ENCODE measurements at regions not wholly inside any gene's neighbourhood (a gene's known extent, or its start where the extent isn't known, plus 50 kb on each side); places are given as distances from the start of the nearest gene placed in this dataset.

DNA sequence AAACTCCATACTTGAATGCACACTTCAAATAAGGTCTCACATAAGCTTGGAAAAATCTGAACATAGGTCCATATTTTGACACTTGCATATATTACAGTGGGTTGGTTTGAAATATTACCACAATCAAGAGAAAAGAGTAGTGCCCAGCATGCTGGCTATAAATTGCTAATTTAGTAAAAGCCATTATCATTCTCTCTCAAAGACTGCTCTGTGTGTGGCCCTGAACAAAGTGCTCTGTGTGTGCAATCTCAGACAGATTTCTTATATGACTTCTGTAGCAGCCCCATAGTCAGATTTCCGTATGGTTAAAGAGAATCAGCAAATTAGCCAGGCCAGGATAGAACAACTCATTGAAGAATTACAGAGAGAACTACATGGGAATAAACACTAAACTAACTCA lies 78.2 kb downstream of the LIG4 start:
- no peak overlapping the region for H3K27ac ChIP-seq
- H3K4me1 ChIP-seq: no peaks in the 10 kb centered on the region
- H3K27me3 ChIP-seq: no peaks in the 10 kb centered on the region
- ATAC-seq: no peak
- no peaks in the 10 kb centered on the region for H3K9me3 ChIP-seq
- no peak for DNase-seq
- intact Hi-C loops (cut with DNase I): no loop called here
- TF ChIP-seq CTCF (IDR thresholded peaks at IDR 0.05): no peak
- H3K36me3 ChIP-seq: no peaks in the 10 kb centered on the region
- no peak overlapping the region for H3K4me3 ChIP-seq

GRCh38 chr13:108127406-108127805 lies 87.9 kb downstream of the LIG4 start:
- intact Hi-C loops (cut with DNase I): no loop called here
- H3K27me3 ChIP-seq: no peaks in the 10 kb centered on the region
- DNase-seq (no peak), ATAC-seq (no peak)
- H3K4me3 ChIP-seq: no peak overlapping the region
- H3K36me3 ChIP-seq: no peaks in the 10 kb centered on the region
- H3K27ac ChIP-seq: no peak overlapping the region
- no peak for TF ChIP-seq CTCF (IDR thresholded peaks at IDR 0.05)
- H3K4me1 ChIP-seq: no peaks in the 10 kb centered on the region
- no peaks in the 10 kb centered on the region for H3K9me3 ChIP-seq

DNA sequence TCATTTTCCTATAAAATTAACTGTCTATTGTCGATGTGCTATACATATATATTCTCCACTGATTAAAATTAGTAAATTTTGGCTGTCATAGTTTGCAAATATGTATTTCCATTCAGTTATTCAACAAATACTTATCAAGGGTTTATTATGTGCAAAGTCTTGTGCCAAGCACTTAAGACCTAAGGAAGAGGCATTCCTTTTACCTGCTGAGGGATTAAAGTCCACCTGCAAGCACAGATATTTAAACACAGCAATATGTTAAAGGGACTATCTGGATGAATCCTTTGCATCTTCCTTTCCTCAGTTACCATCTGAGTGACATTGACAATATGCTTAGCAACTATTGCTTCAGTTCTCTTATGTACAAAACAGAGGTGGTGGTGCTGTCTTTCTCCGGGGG lies 89.3 kb downstream of the LIG4 start:
- DNase-seq (no peak), ATAC-seq (no peak)
- Histone ChIP-seq H3K9me3 (no peaks in the 10 kb centered on the region), H3K36me3 (no peaks in the 10 kb centered on the region), H3K27ac (no peak overlapping the region), H3K4me1 (no peaks in the 10 kb centered on the region), H3K4me3 (no peak overlapping the region), H3K27me3 (no peaks in the 10 kb centered on the region)
- no peak for TF ChIP-seq CTCF (IDR thresholded peaks at IDR 0.05)
- intact Hi-C loops (cut with DNase I): no loop called here

DNA sequence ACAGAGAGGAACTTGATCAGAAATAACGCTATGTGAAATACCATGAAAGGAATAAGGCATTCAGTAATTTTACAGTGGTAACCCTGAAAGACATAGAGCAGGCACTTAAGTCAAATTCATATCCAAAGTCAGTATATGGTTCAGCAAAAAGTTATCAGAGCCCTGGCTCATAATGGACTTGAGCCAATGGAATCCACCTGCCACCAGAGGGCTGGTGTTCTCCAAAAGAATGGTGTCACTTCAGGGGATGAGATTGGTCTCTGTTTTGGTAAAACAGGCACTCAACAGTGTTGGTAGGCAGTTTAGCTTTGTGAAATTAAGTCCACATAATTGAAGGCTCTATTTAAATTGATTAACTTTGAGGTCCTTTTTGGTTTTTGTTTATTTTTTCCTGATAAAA lies 93.9 kb downstream of the LIG4 start:
- ATAC-seq (no peak), DNase-seq (no peak)
- no peaks in the 10 kb centered on the region for H3K4me1 ChIP-seq
- no peak for TF ChIP-seq CTCF (IDR thresholded peaks at IDR 0.05)
- intact Hi-C loops (cut with DNase I): no loop called here
- no peaks in the 10 kb centered on the region for H3K36me3 ChIP-seq
- H3K27ac ChIP-seq: no peak overlapping the region
- no peaks in the 10 kb centered on the region for H3K27me3 ChIP-seq
- H3K4me3 ChIP-seq: no peak overlapping the region
- H3K9me3 ChIP-seq: no peaks in the 10 kb centered on the region

DNA sequence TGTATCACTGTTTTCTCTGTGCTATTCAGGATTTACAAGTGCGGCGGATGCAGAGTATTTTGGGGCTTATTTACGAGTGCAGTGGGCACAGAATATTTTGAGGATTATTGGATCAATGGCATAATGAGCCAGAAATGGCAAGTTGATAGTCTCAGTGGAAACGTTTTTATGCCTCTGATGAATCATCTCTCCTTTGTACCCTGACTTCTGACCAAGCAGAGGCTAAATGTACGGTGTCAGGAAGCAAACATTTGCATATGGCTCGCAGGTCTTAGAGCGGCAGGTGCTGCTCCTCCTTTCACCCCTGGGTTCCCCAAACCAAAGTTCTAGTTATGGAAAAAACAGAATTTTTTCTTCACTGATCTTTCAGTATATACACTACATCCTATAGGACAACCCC lies 94.5 kb downstream of the LIG4 start:
- Histone ChIP-seq H3K27ac (no peak overlapping the region), H3K27me3 (no peaks in the 10 kb centered on the region), H3K36me3 (no peaks in the 10 kb centered on the region), H3K9me3 (no peaks in the 10 kb centered on the region), H3K4me3 (no peak overlapping the region), H3K4me1 (no peaks in the 10 kb centered on the region)
- ATAC-seq (no peak), DNase-seq (no peak)
- TF ChIP-seq CTCF (IDR thresholded peaks at IDR 0.05): no peak
- intact Hi-C loops (cut with DNase I): no loop called here

All from left lung (tissue), 4 donors.